WTC11 (cell line): ENCODE measurements at regions not wholly inside any gene's neighbourhood (a gene's known extent, or its start where the extent isn't known, plus 50 kb on each side); places are given as distances from the start of the nearest gene placed in this dataset.

Source experiments
- ATAC-seq: fragments of 200-7000 bp; cut with Tn5 transposase; 2 replicates; pipeline ENCODE4 v1.10.0; 2021; ENCODE audit warnings: mild to moderate bottlenecking, moderate library complexity
- CTCF ChIA-PET: fragments of 300-600 bp; sonication (Branson Sonifier 250); formaldehyde crosslinking; loops from one replicate; lab custom pipeline; 2021; ENCODE audit warnings: antibody characterized with exemption; lab: Charles Lee
- POLR2A ChIA-PET: fragments of 350-600 bp; sonication (Branson Sonifier 250); formaldehyde crosslinking; loops from one replicate; lab custom pipeline; 2021; ENCODE audit warnings: antibody characterized with exemption; lab: Charles Lee
- DNase-seq: peaks from one replicate; pipeline ENCODE4 v3.0.0; 2021; ENCODE audit warnings: low spot score
- H3K27ac Mint-ChIP-seq: 2 replicates; pipeline ENCODE4 v1.8.0; 2021; ENCODE audit warnings: mixed read lengths
- H3K27me3 Mint-ChIP-seq: 2 replicates; pipeline ENCODE4 v1.8.0; 2021; ENCODE audit warnings: low read depth, mild to moderate bottlenecking, moderate library complexity, mixed read lengths
- H3K36me3 Mint-ChIP-seq: 2 replicates; pipeline ENCODE4 v1.8.0; 2021; ENCODE audit warnings: mixed read lengths
- H3K4me1 Mint-ChIP-seq: 2 replicates; pipeline ENCODE4 v1.8.0; 2022; ENCODE audit warnings: mixed read lengths
- H3K4me3 Mint-ChIP-seq: 2 replicates; pipeline ENCODE4 v1.8.0; 2021; ENCODE audit warnings: mild to moderate bottlenecking, moderate library complexity, mixed read lengths
- H3K9me3 Mint-ChIP-seq: 2 replicates; pipeline ENCODE4 v1.8.0; 2021; ENCODE audit warnings: mixed read lengths
- CBFB ChIP-seq: sonication (generic); formaldehyde crosslinking; IDR thresholded peaks from 2 replicates; pipeline ENCODE4 v1.8.1; 2022; ENCODE audit warnings: mild to moderate bottlenecking, low read depth, missing genetic modification reagents
- ESRRA ChIP-seq: sonication (generic); formaldehyde crosslinking; IDR thresholded peaks from 2 replicates; pipeline ENCODE4 v1.8.1; 2022; ENCODE audit warnings: mild to moderate bottlenecking, missing genetic modification reagents, borderline replicate concordance
- ETV6 ChIP-seq: sonication (generic); formaldehyde crosslinking; IDR thresholded peaks from 2 replicates; pipeline ENCODE4 v1.8.1; 2022; ENCODE audit warnings: mild to moderate bottlenecking, missing genetic modification reagents
- FOXJ3 ChIP-seq: sonication (generic); formaldehyde crosslinking; IDR thresholded peaks from 2 replicates; pipeline ENCODE4 v1.9.0; 2021; ENCODE audit warnings: missing genetic modification reagents, mild to moderate bottlenecking, borderline replicate concordance
- FOXK1 ChIP-seq: sonication (generic); formaldehyde crosslinking; IDR thresholded peaks from 2 replicates; pipeline ENCODE4 v1.8.0; 2022; ENCODE audit warnings: mild to moderate bottlenecking, moderate library complexity, missing genetic modification reagents
- GABPB1 ChIP-seq: sonication (generic); formaldehyde crosslinking; IDR thresholded peaks from 2 replicates; pipeline ENCODE4 v1.8.1; 2023; ENCODE audit warnings: mild to moderate bottlenecking, missing genetic modification reagents
- GTF2I ChIP-seq: fragments of 250-450 bp; sonication (Bioruptor Pico); conservative IDR thresholded peaks from 2 replicates; pipeline ENCODE4 v1.4.0; 2021; ENCODE audit warnings: mild to moderate bottlenecking
- IRF1 ChIP-seq: sonication (generic); formaldehyde crosslinking; IDR thresholded peaks from 2 replicates; pipeline ENCODE4 v1.8.0; 2023; ENCODE audit warnings: missing genetic modification reagents
- JAZF1 ChIP-seq: fragments of 250-450 bp; sonication (Bioruptor Pico); IDR thresholded peaks from 2 replicates; pipeline ENCODE4 v1.9.0; 2021; ENCODE audit warnings: moderate library complexity, mild to moderate bottlenecking, inconsistent platforms
- KAT7 ChIP-seq: sonication (generic); formaldehyde crosslinking; IDR thresholded peaks from 2 replicates; pipeline ENCODE4 v1.8.1; 2023; ENCODE audit warnings: missing genetic modification reagents, mild to moderate bottlenecking, borderline replicate concordance
- MAX ChIP-seq: sonication (generic); formaldehyde crosslinking; IDR thresholded peaks from 2 replicates; pipeline ENCODE4 v1.8.0; 2022; ENCODE audit warnings: mild to moderate bottlenecking, missing genetic modification reagents
- NR2C2 ChIP-seq: sonication (generic); formaldehyde crosslinking; IDR thresholded peaks from 2 replicates; pipeline ENCODE4 v1.8.0; 2022; ENCODE audit warnings: mild to moderate bottlenecking, missing genetic modification reagents
- ZNF121 ChIP-seq: sonication (generic); formaldehyde crosslinking; IDR thresholded peaks from 2 replicates; pipeline ENCODE4 v1.8.0; 2023; ENCODE audit warnings: missing genetic modification reagents
- TF ChIP-seq, protein P1 (sequence below): sonication (generic); formaldehyde crosslinking; IDR thresholded peaks from 2 replicates; pipeline ENCODE4 v1.8.1; 2022; ENCODE audit warnings: mild to moderate bottlenecking, moderate library complexity, missing genetic modification reagents
- TF ChIP-seq, protein P2 (sequence below): sonication (generic); formaldehyde crosslinking; IDR thresholded peaks from 2 replicates; pipeline ENCODE4 v1.8.0; 2023; ENCODE audit warnings: mild to moderate bottlenecking, missing genetic modification reagents
- TF ChIP-seq, protein P3 (sequence below): sonication (generic); formaldehyde crosslinking; IDR thresholded peaks from 2 replicates; pipeline ENCODE4 v1.8.1; 2023; ENCODE audit warnings: mild to moderate bottlenecking, missing genetic modification reagents

- TF ChIP-seq, protein P1, sequence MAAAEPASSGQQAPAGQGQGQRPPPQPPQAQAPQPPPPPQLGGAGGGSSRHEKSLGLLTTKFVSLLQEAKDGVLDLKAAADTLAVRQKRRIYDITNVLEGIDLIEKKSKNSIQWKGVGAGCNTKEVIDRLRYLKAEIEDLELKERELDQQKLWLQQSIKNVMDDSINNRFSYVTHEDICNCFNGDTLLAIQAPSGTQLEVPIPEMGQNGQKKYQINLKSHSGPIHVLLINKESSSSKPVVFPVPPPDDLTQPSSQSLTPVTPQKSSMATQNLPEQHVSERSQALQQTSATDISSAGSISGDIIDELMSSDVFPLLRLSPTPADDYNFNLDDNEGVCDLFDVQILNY (CRISPR knock-in tag): no peak
- no peak for TF ChIP-seq KAT7 (CRISPR knock-in tag)
- TF ChIP-seq, protein P2, sequence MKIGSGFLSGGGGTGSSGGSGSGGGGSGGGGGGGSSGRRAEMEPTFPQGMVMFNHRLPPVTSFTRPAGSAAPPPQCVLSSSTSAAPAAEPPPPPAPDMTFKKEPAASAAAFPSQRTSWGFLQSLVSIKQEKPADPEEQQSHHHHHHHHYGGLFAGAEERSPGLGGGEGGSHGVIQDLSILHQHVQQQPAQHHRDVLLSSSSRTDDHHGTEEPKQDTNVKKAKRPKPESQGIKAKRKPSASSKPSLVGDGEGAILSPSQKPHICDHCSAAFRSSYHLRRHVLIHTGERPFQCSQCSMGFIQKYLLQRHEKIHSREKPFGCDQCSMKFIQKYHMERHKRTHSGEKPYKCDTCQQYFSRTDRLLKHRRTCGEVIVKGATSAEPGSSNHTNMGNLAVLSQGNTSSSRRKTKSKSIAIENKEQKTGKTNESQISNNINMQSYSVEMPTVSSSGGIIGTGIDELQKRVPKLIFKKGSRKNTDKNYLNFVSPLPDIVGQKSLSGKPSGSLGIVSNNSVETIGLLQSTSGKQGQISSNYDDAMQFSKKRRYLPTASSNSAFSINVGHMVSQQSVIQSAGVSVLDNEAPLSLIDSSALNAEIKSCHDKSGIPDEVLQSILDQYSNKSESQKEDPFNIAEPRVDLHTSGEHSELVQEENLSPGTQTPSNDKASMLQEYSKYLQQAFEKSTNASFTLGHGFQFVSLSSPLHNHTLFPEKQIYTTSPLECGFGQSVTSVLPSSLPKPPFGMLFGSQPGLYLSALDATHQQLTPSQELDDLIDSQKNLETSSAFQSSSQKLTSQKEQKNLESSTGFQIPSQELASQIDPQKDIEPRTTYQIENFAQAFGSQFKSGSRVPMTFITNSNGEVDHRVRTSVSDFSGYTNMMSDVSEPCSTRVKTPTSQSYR: no peak
These were observed 452.8 kb downstream of the ENC1 start (continued) for GRCh38 chr5:74187757-74188156.

DNA sequence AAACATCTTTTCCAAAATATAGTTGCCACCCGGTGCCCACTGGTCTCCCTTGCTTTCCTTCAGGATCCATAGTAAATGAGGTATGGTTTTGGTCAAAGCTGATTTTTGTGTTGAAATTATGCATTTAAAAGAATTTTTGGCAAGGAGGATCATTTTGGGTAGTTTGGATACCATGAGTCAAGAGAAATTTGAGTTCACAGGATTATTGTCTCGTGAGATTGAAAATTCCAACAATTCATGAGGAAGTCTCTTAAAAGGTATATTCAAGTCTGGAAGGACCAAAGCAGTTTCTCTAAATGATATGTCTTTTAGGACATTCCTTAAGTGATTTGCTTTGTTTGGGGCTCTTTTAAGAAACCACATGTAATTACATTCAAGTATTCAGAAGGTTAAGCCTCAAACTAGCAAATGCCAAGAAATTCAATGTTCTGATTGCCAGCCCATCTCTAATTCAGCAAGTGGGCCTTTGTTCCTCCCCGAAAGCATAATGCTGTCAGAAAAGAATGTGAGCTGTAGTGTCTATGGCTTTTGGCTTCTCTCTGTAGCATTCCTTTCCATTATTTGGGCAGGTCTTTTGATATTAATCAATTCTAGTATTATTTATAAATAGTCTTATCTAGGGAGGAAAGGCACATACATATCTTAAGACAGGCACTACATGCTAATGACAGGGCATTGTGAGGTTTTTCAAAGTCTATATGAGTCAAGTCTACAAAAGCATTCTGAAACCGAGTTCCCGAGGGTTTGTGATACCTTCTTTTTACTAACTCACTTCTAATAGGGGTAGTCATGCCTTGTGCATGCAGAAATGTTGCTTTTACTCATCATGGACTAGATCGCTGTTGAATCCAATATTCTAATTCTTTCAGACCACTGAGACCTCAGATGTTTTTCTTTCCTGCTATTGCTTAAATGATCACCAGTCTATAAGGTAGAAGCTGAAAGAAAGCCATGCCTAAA lies 453.9 kb downstream of the ENC1 start:
- peaks cover 3% of the 10 kb centered on the region; the same call in 1 of the 2 replicates for H3K36me3 Mint-ChIP-seq
- CTCF ChIA-PET: no interaction called here

DNA sequence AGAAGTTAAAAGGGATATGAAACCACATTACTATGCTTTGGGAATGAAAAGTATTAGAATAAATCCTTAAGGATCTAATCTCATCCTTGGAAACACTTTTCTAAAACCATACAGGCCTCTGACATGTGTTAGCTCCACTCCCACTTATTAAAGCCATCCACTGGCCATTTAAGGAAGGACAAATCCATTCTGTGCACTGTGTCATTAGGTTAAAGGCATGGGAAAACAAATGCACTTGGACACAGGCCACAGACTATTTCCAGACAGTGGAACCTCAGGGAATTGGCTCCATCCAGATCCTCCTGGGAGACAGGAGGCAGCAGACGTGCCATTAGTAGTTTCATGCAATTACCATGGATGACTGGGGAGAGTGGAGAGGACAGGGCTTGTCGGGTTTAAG lies 454.9 kb downstream of the ENC1 start:
- H3K4me3 Mint-ChIP-seq: no peak overlapping the region
- H3K27ac Mint-ChIP-seq: no peak overlapping the region
- peaks cover 9% of the 10 kb centered on the region for H3K4me1 Mint-ChIP-seq
- ChIA-PET CTCF (no interaction called here), POLR2A (no interaction called here)
- H3K36me3 Mint-ChIP-seq: peaks cover 3% of the 10 kb centered on the region; the same call in 1 of the 2 replicates
- peaks cover 23% of the 10 kb centered on the region for H3K9me3 Mint-ChIP-seq
- H3K27me3 Mint-ChIP-seq: no peaks in the 10 kb centered on the region
- TF ChIP-seq, protein P3, sequence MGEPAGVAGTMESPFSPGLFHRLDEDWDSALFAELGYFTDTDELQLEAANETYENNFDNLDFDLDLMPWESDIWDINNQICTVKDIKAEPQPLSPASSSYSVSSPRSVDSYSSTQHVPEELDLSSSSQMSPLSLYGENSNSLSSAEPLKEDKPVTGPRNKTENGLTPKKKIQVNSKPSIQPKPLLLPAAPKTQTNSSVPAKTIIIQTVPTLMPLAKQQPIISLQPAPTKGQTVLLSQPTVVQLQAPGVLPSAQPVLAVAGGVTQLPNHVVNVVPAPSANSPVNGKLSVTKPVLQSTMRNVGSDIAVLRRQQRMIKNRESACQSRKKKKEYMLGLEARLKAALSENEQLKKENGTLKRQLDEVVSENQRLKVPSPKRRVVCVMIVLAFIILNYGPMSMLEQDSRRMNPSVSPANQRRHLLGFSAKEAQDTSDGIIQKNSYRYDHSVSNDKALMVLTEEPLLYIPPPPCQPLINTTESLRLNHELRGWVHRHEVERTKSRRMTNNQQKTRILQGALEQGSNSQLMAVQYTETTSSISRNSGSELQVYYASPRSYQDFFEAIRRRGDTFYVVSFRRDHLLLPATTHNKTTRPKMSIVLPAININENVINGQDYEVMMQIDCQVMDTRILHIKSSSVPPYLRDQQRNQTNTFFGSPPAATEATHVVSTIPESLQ: no peak
- no peak for TF ChIP-seq ZNF121
- no peak for TF ChIP-seq ETV6 (CRISPR knock-in tag)
- no peak for TF ChIP-seq GTF2I
- TF ChIP-seq CBFB (CRISPR knock-in tag): no peak
- no peak for TF ChIP-seq JAZF1 (CRISPR knock-in tag)
- no peak for TF ChIP-seq NR2C2 (CRISPR knock-in tag)
- no peak for TF ChIP-seq GABPB1 (CRISPR knock-in tag)
- no peak for TF ChIP-seq MAX
- TF ChIP-seq FOXK1: no peak
- no peak for DNase-seq
- no peak for ATAC-seq

More for the DNA sequence above, 453.9 kb downstream of the ENC1 start:
- H3K27ac Mint-ChIP-seq: no peak overlapping the region
- peaks cover 9% of the 10 kb centered on the region for H3K4me1 Mint-ChIP-seq
- POLR2A ChIA-PET: no interaction called here
- no peak for DNase-seq
- peaks cover 23% of the 10 kb centered on the region for H3K9me3 Mint-ChIP-seq
- no peak for ATAC-seq
- no peak for TF ChIP-seq CBFB (CRISPR knock-in tag)
- TF ChIP-seq NR2C2 (CRISPR knock-in tag): no peak
- no peak for TF ChIP-seq FOXJ3 (CRISPR knock-in tag)
- no peak for TF ChIP-seq ESRRA (CRISPR knock-in tag)
- TF ChIP-seq IRF1: no peak
- no peak overlapping the region for H3K4me3 Mint-ChIP-seq
- no peaks in the 10 kb centered on the region for H3K27me3 Mint-ChIP-seq
